Transverse colon (tissue), 4 donors: ENCODE measurements at regions not wholly inside any gene's neighbourhood (a gene's known extent, or its start where the extent isn't known, plus 50 kb on each side); places are given as distances from the start of the nearest gene placed in this dataset.

Experiments used
- EP300 ChIP-seq: sonication (generic); formaldehyde crosslinking; IDR thresholded peaks from one replicate; pipeline ENCODE4 v1.6.1; 2017; ENCODE audit warnings: antibody characterized with exemption, low read depth
- POLR2A ChIP-seq: fragments of 450-650 bp; IDR thresholded peaks from one replicate; pipeline ENCODE4 v1.6.1; 2016; ENCODE audit warnings: antibody characterized with exemption, mild to moderate bottlenecking, moderate library complexity
- POLR2AphosphoS5 ChIP-seq, 3 donors: sonication (generic); formaldehyde crosslinking; IDR thresholded peaks; one replicate each; pipeline ENCODE4 v1.6.1; 2016; ENCODE audit warnings: antibody characterized with exemption in 3 of 3
- TF ChIP-seq, protein P1 (sequence below), 5 experiments: fragments of 200-600 bp in 3 of 5; fragments of 450-650 bp in 2 of 5; sonication (generic) in 3 of 5; IDR thresholded peaks; 1 replicate in 2 of 5; 2 replicates in 3 of 5; pipeline ENCODE4 v1.5.1; 2016 to 2017; ENCODE audit warnings: antibody characterized with exemption in 5 of 5, inconsistent platforms in 3 of 5, mild to moderate bottlenecking in 2 of 5, moderate library complexity in 1 of 5

GRCh38 chr13:57825066-57825465 is 193.5 kb downstream of the PCDH17 start:
- TF ChIP-seq POLR2A = no peak
- TF ChIP-seq, protein P1, sequence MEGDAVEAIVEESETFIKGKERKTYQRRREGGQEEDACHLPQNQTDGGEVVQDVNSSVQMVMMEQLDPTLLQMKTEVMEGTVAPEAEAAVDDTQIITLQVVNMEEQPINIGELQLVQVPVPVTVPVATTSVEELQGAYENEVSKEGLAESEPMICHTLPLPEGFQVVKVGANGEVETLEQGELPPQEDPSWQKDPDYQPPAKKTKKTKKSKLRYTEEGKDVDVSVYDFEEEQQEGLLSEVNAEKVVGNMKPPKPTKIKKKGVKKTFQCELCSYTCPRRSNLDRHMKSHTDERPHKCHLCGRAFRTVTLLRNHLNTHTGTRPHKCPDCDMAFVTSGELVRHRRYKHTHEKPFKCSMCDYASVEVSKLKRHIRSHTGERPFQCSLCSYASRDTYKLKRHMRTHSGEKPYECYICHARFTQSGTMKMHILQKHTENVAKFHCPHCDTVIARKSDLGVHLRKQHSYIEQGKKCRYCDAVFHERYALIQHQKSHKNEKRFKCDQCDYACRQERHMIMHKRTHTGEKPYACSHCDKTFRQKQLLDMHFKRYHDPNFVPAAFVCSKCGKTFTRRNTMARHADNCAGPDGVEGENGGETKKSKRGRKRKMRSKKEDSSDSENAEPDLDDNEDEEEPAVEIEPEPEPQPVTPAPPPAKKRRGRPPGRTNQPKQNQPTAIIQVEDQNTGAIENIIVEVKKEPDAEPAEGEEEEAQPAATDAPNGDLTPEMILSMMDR (IDR thresholded peaks at IDR 0.05) = no peak
- TF ChIP-seq POLR2AphosphoS5 (IDR thresholded peaks at IDR 0.05) = no peak
- no peak for TF ChIP-seq EP300
